Activated CD8-positive, alpha-beta T cell treated with anti-CD3 and anti-CD28 coated beads, Interleukin-2, amount 10 ng/mL, durations not matched to agents 7 days and 5 days (primary cell): ENCODE measurements at regions not wholly inside any gene's neighbourhood (a gene's known extent, or its start where the extent isn't known, plus 50 kb on each side); places are given as distances from the start of the nearest gene placed in this dataset.

Source experiments
- ATAC-seq: fragments of 150-1000 bp; cut with Tn5 transposase; one replicate; pipeline ENCODE4 v1.10.0; 2021; ENCODE audit warnings: moderate library complexity
- CTCF ChIA-PET: fragments of 350-600 bp; sonication (Branson Sonifier 250); formaldehyde crosslinking; loops from one replicate; lab custom pipeline; 2021; ENCODE audit warnings: antibody characterized with exemption; lab: Charles Lee
- POLR2A ChIA-PET: fragments of 350-600 bp; sonication (Branson Sonifier 250); formaldehyde crosslinking; loops from one replicate; lab custom pipeline; 2021; ENCODE audit warnings: antibody characterized with exemption; lab: Charles Lee
- DNase-seq: peaks from one replicate; pipeline ENCODE4 v3.0.0-alpha.2; 2020
- H3K27ac Mint-ChIP-seq: one replicate; pipeline ENCODE4 v1.8.0; 2021; ENCODE audit warnings: mild to moderate bottlenecking, mixed read lengths
- H3K27me3 Mint-ChIP-seq: one replicate; pipeline ENCODE4 v1.8.0; 2021; ENCODE audit warnings: low read depth, mixed read lengths
- H3K36me3 Mint-ChIP-seq: one replicate; pipeline ENCODE4 v1.8.0; 2021; ENCODE audit warnings: low read depth, mixed read lengths
- H3K4me1 Mint-ChIP-seq: one replicate; pipeline ENCODE4 v1.8.0; 2021; ENCODE audit warnings: low read depth, mixed read lengths
- H3K4me3 Mint-ChIP-seq: one replicate; pipeline ENCODE4 v1.8.0; 2021; ENCODE audit warnings: mild to moderate bottlenecking, mixed read lengths
- H3K9me3 Mint-ChIP-seq: one replicate; pipeline ENCODE4 v1.8.0; 2022; ENCODE audit warnings: mixed read lengths; ENCODE audit not compliant: insufficient read depth

GRCh38 chr9:103900466-103900865, 193.6 kb upstream of the SMC2 start:
- Mint-ChIP-seq H3K27ac (no peak overlapping the region), H3K36me3 (no peaks in the 10 kb centered on the region), H3K27me3 (no peaks in the 10 kb centered on the region), H3K4me3 (no peak overlapping the region), H3K4me1 (no peaks in the 10 kb centered on the region), H3K9me3 (no peaks in the 10 kb centered on the region)
- ChIA-PET CTCF (no interaction called here), POLR2A (no interaction called here)
- DNase-seq = no peak
- ATAC-seq = no peak

- ChIA-PET POLR2A (no interaction called here), CTCF (no interaction called here)
- DNase-seq = no peak
- no peaks in the 10 kb centered on the region for H3K27me3 Mint-ChIP-seq
- ATAC-seq = no peak
- no peaks in the 10 kb centered on the region for H3K4me1 Mint-ChIP-seq
- no peak overlapping the region for H3K27ac Mint-ChIP-seq
- no peak overlapping the region for H3K4me3 Mint-ChIP-seq
- no peaks in the 10 kb centered on the region for H3K36me3 Mint-ChIP-seq
- H3K9me3 Mint-ChIP-seq = no peaks in the 10 kb centered on the region
These were observed 191.8 kb upstream of the SMC2 start for GRCh38 chr9:103902263-103902662.

GRCh38 chr9:103904242-103904641, 189.9 kb upstream of the SMC2 start:
- Mint-ChIP-seq H3K36me3 (no peaks in the 10 kb centered on the region), H3K4me1 (no peaks in the 10 kb centered on the region), H3K4me3 (no peak overlapping the region), H3K9me3 (no peaks in the 10 kb centered on the region), H3K27ac (no peak overlapping the region), H3K27me3 (no peaks in the 10 kb centered on the region)
- ATAC-seq (no peak), DNase-seq (no peak)
- ChIA-PET CTCF (no interaction called here), POLR2A (no interaction called here)

GRCh38 chr9:103913899-103914298, 180.2 kb upstream of the SMC2 start:
- no peaks in the 10 kb centered on the region for H3K9me3 Mint-ChIP-seq
- POLR2A ChIA-PET = no interaction called here
- CTCF ChIA-PET = no interaction called here

GRCh38 chr9:103919605-103920209, 174.4 kb upstream of the SMC2 start:
- Mint-ChIP-seq H3K27ac (no peak overlapping the region), H3K4me3 (no peak overlapping the region), H3K9me3 (no peaks in the 10 kb centered on the region), H3K4me1 (no peaks in the 10 kb centered on the region), H3K27me3 (no peaks in the 10 kb centered on the region), H3K36me3 (no peaks in the 10 kb centered on the region)
- ChIA-PET POLR2A (no interaction called here), CTCF (no interaction called here)
- ATAC-seq (no peak), DNase-seq (no peak)

More at GRCh38 chr9:103913899-103914298, 180.2 kb upstream of the SMC2 start:
- DNase-seq (no peak), ATAC-seq (no peak)
- Mint-ChIP-seq H3K27ac (no peak overlapping the region), H3K4me3 (no peak overlapping the region), H3K27me3 (no peaks in the 10 kb centered on the region), H3K36me3 (no peaks in the 10 kb centered on the region), H3K4me1 (no peaks in the 10 kb centered on the region)

- Mint-ChIP-seq H3K9me3 (no peaks in the 10 kb centered on the region), H3K36me3 (no peaks in the 10 kb centered on the region), H3K27ac (no peak overlapping the region), H3K27me3 (no peaks in the 10 kb centered on the region), H3K4me3 (no peak overlapping the region), H3K4me1 (no peaks in the 10 kb centered on the region)
- DNase-seq (no peak), ATAC-seq (no peak)
- ChIA-PET POLR2A (no interaction called here), CTCF (no interaction called here)
These were observed 165.7 kb upstream of the SMC2 start for GRCh38 chr9:103928442-103928841.

- Mint-ChIP-seq H3K36me3 (no peaks in the 10 kb centered on the region), H3K27me3 (no peaks in the 10 kb centered on the region), H3K9me3 (no peaks in the 10 kb centered on the region), H3K4me1 (no peaks in the 10 kb centered on the region), H3K4me3 (no peak overlapping the region), H3K27ac (no peak overlapping the region)
- ChIA-PET CTCF (no interaction called here), POLR2A (no interaction called here)
- DNase-seq (no peak), ATAC-seq (no peak)
These were observed 153.0 kb upstream of the SMC2 start for GRCh38 chr9:103941104-103941503.

- no peak overlapping the region for H3K4me3 Mint-ChIP-seq
- no peaks in the 10 kb centered on the region for H3K36me3 Mint-ChIP-seq
These were observed 151.9 kb upstream of the SMC2 start for GRCh38 chr9:103942200-103942599.

GRCh38 chr9:103942651-103943050, 151.5 kb upstream of the SMC2 start:
- Mint-ChIP-seq H3K4me3 (no peak overlapping the region), H3K27ac (no peak overlapping the region), H3K27me3 (no peaks in the 10 kb centered on the region), H3K9me3 (no peaks in the 10 kb centered on the region), H3K4me1 (no peaks in the 10 kb centered on the region), H3K36me3 (no peaks in the 10 kb centered on the region)
- ATAC-seq = no peak
- CTCF ChIA-PET = interaction anchor here (0.6 kb wide), 1 partner anchor 63 kb away, joined by 4 read pairs; no protein-coding TSS in a partner anchor
- no peak for DNase-seq
- POLR2A ChIA-PET = no interaction called here

More at GRCh38 chr9:103942200-103942599, 151.9 kb upstream of the SMC2 start:
- Mint-ChIP-seq H3K9me3 (no peaks in the 10 kb centered on the region), H3K27me3 (no peaks in the 10 kb centered on the region), H3K27ac (no peak overlapping the region), H3K4me1 (no peaks in the 10 kb centered on the region)
- ATAC-seq (no peak), DNase-seq (no peak)
- CTCF ChIA-PET = interaction anchor here (0.6 kb wide), 1 partner anchor 62 kb away, joined by 4 read pairs; no protein-coding TSS in a partner anchor
- POLR2A ChIA-PET = no interaction called here

- Mint-ChIP-seq H3K9me3 (no peaks in the 10 kb centered on the region), H3K4me3 (no peak overlapping the region), H3K27ac (no peak overlapping the region), H3K27me3 (no peaks in the 10 kb centered on the region), H3K36me3 (no peaks in the 10 kb centered on the region), H3K4me1 (no peaks in the 10 kb centered on the region)
- no peak for ATAC-seq
- no peak for DNase-seq
- POLR2A ChIA-PET = no interaction called here
- CTCF ChIA-PET = no interaction called here
These were observed 145.0 kb upstream of the SMC2 start for GRCh38 chr9:103949096-103949495.

- Mint-ChIP-seq H3K4me3 (no peak overlapping the region), H3K27me3 (no peaks in the 10 kb centered on the region), H3K27ac (no peak overlapping the region), H3K9me3 (no peaks in the 10 kb centered on the region), H3K36me3 (no peaks in the 10 kb centered on the region), H3K4me1 (no peaks in the 10 kb centered on the region)
- POLR2A ChIA-PET = no interaction called here
- no peak for ATAC-seq
- CTCF ChIA-PET = no interaction called here
- no peak for DNase-seq
These were observed 116.9 kb upstream of the SMC2 start for GRCh38 chr9:103977163-103977562.

GRCh38 chr9:103978396-103978795, 115.7 kb upstream of the SMC2 start:
- H3K4me1 Mint-ChIP-seq = no peaks in the 10 kb centered on the region
- H3K27me3 Mint-ChIP-seq = no peaks in the 10 kb centered on the region
- H3K9me3 Mint-ChIP-seq = no peaks in the 10 kb centered on the region
- no peak overlapping the region for H3K4me3 Mint-ChIP-seq
- POLR2A ChIA-PET = no interaction called here
- H3K36me3 Mint-ChIP-seq = no peaks in the 10 kb centered on the region
- no peak for DNase-seq
- no peak for ATAC-seq
- no peak overlapping the region for H3K27ac Mint-ChIP-seq
- CTCF ChIA-PET = no interaction called here

GRCh38 chr9:103981912-103982311, 112.2 kb upstream of the SMC2 start:
- DNase-seq = no peak
- Mint-ChIP-seq H3K27ac (no peak overlapping the region), H3K4me1 (no peaks in the 10 kb centered on the region), H3K36me3 (no peaks in the 10 kb centered on the region), H3K27me3 (no peaks in the 10 kb centered on the region), H3K9me3 (no peaks in the 10 kb centered on the region), H3K4me3 (no peak overlapping the region)
- ChIA-PET POLR2A (no interaction called here), CTCF (no interaction called here)
- no peak for ATAC-seq
